Mesodermal cell (in vitro differentiated cells): ENCODE measurements at regions not wholly inside any gene's neighbourhood (a gene's known extent, or its start where the extent isn't known, plus 50 kb on each side); places are given as distances from the start of the nearest gene placed in this dataset.
"Not testable (repeated sequence)": the region's sequence is repeated elsewhere in the genome, so short reads cannot be mapped to it uniquely, and the experiment has no call there.

Source experiments
- H3K27ac ChIP-seq: 2 replicates; pipeline ENCODE4 v1.7.0; 2013; ENCODE audit warnings: mild to moderate bottlenecking, low read depth, low read length, moderate library complexity; ENCODE audit not compliant: severe bottlenecking
- H3K36me3 ChIP-seq: 2 replicates; pipeline ENCODE4 v1.7.1; 2013; ENCODE audit warnings: mild to moderate bottlenecking, low read length, moderate library complexity; ENCODE audit not compliant: control insufficient read depth, insufficient read depth
- H3K4me1 ChIP-seq: one replicate; pipeline ENCODE4 v1.7.1; 2013; ENCODE audit warnings: mild to moderate bottlenecking, low read length; ENCODE audit not compliant: insufficient read depth, control insufficient read depth, poor library complexity, severe bottlenecking
- H3K4me3 ChIP-seq: 2 replicates; pipeline ENCODE4 v1.7.0; 2013; ENCODE audit warnings: low read length, control low read depth, mild to moderate bottlenecking; ENCODE audit not compliant: insufficient read depth, poor library complexity, severe bottlenecking; ENCODE audit errors: extremely low read depth
- H3K9me3 ChIP-seq: 2 replicates; pipeline ENCODE4 v1.7.1; 2013; ENCODE audit warnings: mild to moderate bottlenecking, low read length, moderate library complexity; ENCODE audit not compliant: control insufficient read depth
- WGBS, 2 experiments: methylation state at CpG; one replicate each; pipeline ENCODE4 v1.1.5; 2013; ENCODE audit warnings: missing lambda C conversion rate in 2 of 2; ENCODE audit not compliant: insufficient coverage in 2 of 2; 5-methylcytosine and 5-hydroxymethylcytosine counted together

DNA sequence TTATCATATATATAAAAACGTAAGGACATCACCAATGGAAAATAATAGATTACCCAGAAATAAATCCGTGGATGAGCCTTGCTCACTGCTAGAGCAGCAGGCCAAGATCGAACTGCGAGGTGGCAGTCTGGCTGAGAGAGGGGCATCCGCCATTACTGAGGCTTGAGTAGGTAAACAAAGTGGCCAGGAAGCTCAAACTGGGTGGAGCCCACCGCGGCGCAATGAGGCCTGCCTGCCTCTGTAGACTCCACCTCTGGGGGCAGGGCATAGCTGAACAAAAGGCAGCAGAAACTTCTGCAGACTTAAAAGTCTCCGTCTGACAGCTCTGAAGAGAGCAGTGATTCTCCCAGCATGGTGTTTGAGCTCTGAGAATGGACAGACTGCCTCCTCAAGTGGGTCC, 1018.0 kb upstream of the SLC39A10 start:
- H3K36me3 ChIP-seq, H3K4me1 ChIP-seq, H3K27ac ChIP-seq, H3K4me3 ChIP-seq, H3K9me3 ChIP-seq: not testable (repeated sequence)
- 88 to 96% methylated on average over 9 of the region's 9 CpGs for whole genome bisulfite sequencing, 2 experiments

DNA sequence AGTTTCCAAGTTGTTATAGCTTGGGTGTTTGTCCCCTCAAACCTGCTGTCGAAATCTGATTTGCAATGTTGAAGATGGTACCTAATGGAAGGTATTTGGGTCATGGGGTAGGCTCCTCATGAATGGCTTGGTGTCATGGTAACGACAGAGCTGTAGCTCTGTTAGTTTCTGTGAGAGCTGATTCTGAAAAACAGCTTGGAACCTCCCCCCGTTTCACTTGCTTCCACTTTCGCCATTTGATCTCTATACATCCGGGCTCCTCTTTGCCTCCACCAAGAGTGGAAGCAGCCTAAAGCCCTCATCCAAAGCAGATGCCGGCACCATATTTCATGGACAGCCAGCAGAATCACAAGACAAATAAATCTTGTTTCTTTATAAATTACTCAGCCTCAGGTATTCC, 1035.1 kb upstream of the SLC39A10 start:
- Histone ChIP-seq H3K4me1 (no peaks in the 10 kb centered on the region), H3K36me3 (no peaks in the 10 kb centered on the region), H3K9me3 (no peaks in the 10 kb centered on the region), H3K4me3 (no peak overlapping the region), H3K27ac (no peak overlapping the region)
- 77 to 91% methylated on average over 4 to 6 of the region's 6 CpGs for WGBS, 2 experiments

DNA sequence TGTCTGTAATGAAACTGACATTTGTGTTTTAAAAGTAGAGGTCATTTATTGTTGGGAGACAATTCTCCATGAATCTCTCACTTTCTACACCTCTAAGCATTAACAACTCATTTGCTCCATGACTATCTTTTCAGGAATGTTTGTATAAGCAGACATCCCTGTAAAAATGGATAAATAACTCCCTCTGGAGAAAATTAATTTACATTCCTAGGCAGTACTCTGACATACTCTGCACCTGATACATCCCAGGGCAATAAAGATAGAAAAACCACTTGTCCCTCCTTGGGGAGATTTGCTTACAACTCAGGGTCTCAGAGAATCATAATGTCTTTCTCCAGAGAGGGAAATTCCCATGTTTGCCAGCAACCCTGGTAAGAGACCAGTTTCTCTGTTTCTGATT, 1037.7 kb upstream of the SLC39A10 start:
- no peaks in the 10 kb centered on the region for H3K36me3 ChIP-seq
- H3K27ac ChIP-seq: no peak overlapping the region
- H3K9me3 ChIP-seq: no peaks in the 10 kb centered on the region
- no peaks in the 10 kb centered on the region for H3K4me1 ChIP-seq
- no peak overlapping the region for H3K4me3 ChIP-seq

DNA sequence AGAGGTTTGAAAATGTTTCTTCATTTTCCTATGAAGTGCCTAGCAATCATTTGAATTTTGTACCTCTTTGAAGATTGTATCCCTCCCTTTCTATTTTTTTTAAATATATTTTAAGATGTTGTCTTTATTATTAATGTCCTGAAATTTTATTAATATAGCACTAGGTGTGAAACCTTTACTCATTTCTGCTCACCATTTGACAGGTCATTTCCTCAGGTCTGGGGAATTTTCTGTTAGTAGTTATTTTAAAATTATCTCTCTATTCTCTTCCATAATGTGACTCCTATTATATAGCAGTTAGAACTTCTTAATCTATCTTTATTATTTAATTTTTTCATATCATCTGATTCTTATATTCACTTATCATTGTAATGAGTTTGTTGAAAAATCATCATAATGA, 1038.6 kb upstream of the SLC39A10 start:
- Histone ChIP-seq H3K4me3 (no peak overlapping the region), H3K4me1 (no peaks in the 10 kb centered on the region), H3K9me3 (no peaks in the 10 kb centered on the region), H3K27ac (no peak overlapping the region), H3K36me3 (no peaks in the 10 kb centered on the region)

DNA sequence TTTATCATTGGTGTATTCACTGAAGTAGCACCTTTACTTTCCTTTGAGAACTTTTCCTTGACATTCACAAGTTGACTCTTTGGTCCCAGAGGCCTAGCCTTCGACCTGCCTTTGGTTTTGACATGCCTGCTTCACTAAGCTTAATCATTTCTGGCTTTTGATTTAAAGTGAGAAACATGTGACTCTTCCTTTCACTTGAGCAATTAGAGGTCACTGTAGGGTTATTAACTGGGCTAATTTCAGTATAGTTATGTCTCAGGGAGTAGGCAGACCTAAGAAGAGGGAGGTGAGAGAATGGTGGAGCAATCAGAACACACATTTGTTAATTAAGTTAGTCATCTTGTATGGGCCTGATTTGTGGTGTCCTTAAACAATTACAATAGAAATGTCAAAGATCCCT, 1040.7 kb upstream of the SLC39A10 start:
- 100% methylated on average over 1 of the region's 1 CpG for WGBS, 2 experiments
- no peak overlapping the region for H3K4me3 ChIP-seq

DNA sequence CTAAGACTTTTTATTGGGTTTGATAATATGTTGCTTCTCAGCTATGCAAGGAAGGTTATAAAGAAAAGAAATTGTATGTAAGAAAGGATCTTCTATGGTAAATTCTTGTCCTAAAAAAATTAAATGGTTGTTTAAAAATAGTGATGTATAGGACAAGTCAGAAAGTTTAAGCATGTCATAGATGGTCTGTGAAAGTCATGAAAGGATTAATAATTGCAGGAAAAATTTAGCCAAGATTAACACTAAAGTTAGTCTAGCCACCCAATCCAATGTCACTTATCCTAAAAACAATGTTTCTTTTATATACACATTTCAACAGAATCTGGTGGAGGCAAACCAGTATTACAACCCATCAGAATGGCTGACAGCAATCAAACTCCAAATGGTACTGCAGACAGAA, 1046.7 kb upstream of the SLC39A10 start:
- Histone ChIP-seq H3K27ac (no peak overlapping the region), H3K4me3 (no peak overlapping the region), H3K36me3 (no peaks in the 10 kb centered on the region), H3K4me1 (no peaks in the 10 kb centered on the region), H3K9me3 (peaks cover 20% of the 10 kb centered on the region)

More for the DNA sequence above, 1040.7 kb upstream of the SLC39A10 start:
- Histone ChIP-seq H3K27ac (no peak overlapping the region), H3K4me1 (no peaks in the 10 kb centered on the region), H3K36me3 (no peaks in the 10 kb centered on the region), H3K9me3 (peaks cover 10% of the 10 kb centered on the region)

DNA sequence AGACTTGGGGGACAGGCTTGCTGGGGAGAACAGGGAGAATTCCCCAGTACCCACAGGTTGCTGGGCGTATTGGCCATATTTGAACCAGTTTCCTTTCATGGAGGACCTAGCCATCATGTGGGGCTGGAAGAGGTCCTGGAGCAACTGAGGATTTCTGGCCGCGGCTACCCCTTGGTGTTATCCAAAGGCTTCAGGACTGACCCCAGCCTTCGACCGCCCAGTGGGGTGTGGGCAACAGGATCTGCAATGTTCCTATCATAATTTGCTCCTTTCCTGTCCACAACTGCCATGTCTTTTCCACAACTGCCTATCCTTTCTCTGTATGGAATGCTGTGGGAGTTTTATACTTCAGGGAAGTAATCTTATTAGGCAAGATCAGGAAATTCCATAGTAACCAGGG, 1053.6 kb upstream of the SLC39A10 start:
- H3K4me1 ChIP-seq: no peaks in the 10 kb centered on the region
- H3K9me3 ChIP-seq: peaks cover 11% of the 10 kb centered on the region
- no peaks in the 10 kb centered on the region for H3K36me3 ChIP-seq
- H3K27ac ChIP-seq: no peak overlapping the region
- 78 to 94% methylated on average over 3 of the region's 5 CpGs for WGBS, 2 experiments
- H3K4me3 ChIP-seq: no peak overlapping the region

DNA sequence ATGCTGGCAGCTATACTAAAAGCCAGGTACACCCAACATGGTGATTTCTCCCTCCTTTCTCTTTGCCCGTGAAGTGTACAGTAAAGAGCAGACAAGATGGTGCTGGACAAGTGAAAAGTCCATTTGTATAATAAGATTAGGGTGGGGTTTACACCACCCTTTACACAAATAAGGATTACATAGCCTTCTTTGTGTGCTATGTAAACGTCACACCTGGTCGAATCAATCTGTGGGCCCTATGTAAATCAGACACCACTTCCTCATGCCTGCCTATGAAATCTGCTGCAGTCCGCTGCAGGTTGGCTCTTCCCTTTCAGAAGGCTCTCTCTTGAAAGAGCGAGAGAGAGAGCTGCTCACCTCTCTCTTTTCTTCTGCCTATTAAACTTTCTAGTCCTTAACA, 1054.3 kb upstream of the SLC39A10 start:
- 89 to 91% methylated on average over 4 of the region's 5 CpGs for WGBS, 2 experiments
- Histone ChIP-seq H3K4me1 (no peaks in the 10 kb centered on the region), H3K27ac (no peak overlapping the region), H3K4me3 (no peak overlapping the region), H3K9me3 (peaks cover 11% of the 10 kb centered on the region), H3K36me3 (no peaks in the 10 kb centered on the region)

DNA sequence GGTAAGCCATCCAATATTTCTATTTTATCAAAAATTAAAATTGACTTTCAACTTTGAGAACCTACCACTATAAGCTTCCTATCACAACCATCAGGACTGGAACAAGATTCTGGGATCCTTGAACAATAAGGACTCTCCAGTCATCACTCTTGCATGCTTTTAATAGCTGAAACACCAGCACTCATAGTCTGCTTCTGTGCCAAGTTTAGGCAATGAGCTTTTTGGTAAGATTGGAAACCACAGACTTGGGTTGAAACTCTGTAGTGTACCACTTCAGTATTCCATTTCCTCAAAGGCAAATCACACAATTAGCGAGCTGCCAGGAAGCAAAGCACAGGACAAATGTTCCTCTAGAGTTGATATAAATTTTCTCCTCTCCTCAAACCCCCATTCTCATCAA, 1065.8 kb upstream of the SLC39A10 start:
- Histone ChIP-seq H3K4me1 (no peaks in the 10 kb centered on the region), H3K4me3 (no peak overlapping the region), H3K9me3 (no peaks in the 10 kb centered on the region), H3K27ac (no peak overlapping the region), H3K36me3 (no peaks in the 10 kb centered on the region)
- WGBS, 2 experiments: 80% methylated on average over 1 of the region's 1 CpG; no CpG with 5 or more reads in 1 of the 2 experiments

DNA sequence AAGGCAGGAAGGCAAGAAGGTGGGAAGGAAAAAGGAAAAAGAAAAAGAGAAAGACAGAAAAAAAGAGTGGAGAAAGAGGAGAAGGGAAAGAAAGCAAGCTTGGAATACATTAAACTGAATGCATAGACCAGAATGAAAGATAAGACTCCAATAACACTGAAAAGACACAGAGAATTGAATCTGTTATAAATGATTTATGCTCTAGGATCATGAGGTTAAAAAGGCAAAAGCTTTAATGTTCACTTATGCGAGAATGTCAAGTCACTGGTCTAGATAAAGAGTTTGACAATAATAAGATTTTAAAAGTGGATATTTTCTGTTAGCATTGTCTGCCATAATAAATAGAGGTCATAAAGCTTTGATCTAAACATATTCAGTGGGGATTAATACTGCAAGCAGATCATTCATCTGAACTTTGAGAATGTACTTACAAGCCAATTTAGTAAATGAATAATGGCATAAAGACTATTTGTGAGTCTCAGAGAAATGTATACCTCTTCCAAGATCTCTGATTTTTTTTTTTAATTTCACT, 1069.2 kb upstream of the SLC39A10 start:
- WGBS, 2 experiments: 100% methylated on average over 1 of the region's 1 CpG; no CpG with 5 or more reads in 1 of the 2 experiments
- no peaks in the 10 kb centered on the region for H3K4me1 ChIP-seq
- no peak overlapping the region for H3K4me3 ChIP-seq
- H3K27ac ChIP-seq: no peak overlapping the region
- H3K36me3 ChIP-seq: no peaks in the 10 kb centered on the region
- H3K9me3 ChIP-seq: no peaks in the 10 kb centered on the region

DNA sequence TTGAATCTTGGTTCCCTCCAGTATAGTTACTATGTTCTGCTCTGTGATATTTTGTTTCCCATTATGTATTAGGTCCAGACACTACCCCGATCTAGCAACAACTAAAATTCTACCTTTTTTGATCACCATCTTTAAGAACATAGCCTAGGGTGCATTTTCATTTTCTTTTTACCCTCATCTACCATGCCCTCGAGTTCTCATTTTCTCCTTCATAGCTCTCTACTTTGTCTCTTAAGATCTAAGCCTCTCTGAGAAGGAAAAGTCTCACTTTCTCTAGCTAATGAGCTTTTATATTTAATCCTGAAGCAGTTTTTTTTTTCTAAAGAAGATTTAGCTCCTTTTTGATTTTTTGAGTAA, 1089.4 kb upstream of the SLC39A10 start:
- Histone ChIP-seq H3K9me3 (no peaks in the 10 kb centered on the region), H3K4me3 (no peak overlapping the region), H3K36me3 (no peaks in the 10 kb centered on the region), H3K27ac (no peak overlapping the region), H3K4me1 (no peaks in the 10 kb centered on the region)
- whole genome bisulfite sequencing, 2 experiments: 86 to 87% methylated on average over 2 of the region's 2 CpGs
